Esophagus muscularis mucosa (tissue), 3 donors: ENCODE measurements at regions not wholly inside any gene's neighbourhood (a gene's known extent, or its start where the extent isn't known, plus 50 kb on each side); places are given as distances from the start of the nearest gene placed in this dataset.

Experiments
- CTCF ChIP-seq, 3 experiments: fragments of 200-600 bp in 2 of 3; fragments of 450-650 bp in 1 of 3; sonication (generic) in 2 of 3; IDR thresholded peaks; one replicate each; pipeline ENCODE4 v1.5.1; 2017 to 2019; ENCODE audit warnings: antibody characterized with exemption in 3 of 3, mild to moderate bottlenecking in 2 of 3, moderate library complexity in 1 of 3
- POLR2A ChIP-seq: fragments of 450-650 bp; IDR thresholded peaks from one replicate; pipeline ENCODE4 v1.6.1; 2017; ENCODE audit warnings: antibody characterized with exemption, moderate library complexity, mild to moderate bottlenecking, low read depth

- TF ChIP-seq CTCF (IDR thresholded peaks at IDR 0.05) (no peak), POLR2A (no peak)
Measured at GRCh38 chr2:222040333-222040732, 258.5 kb downstream of the PAX3 start.
